Left lung (tissue), 4 donors: ENCODE measurements at regions not wholly inside any gene's neighbourhood (a gene's known extent, or its start where the extent isn't known, plus 50 kb on each side); places are given as distances from the start of the nearest gene placed in this dataset.

Experiments
- ATAC-seq: fragments of 200-7000 bp; cut with Tn5 transposase; one replicate; pipeline ENCODE4 v1.9.1; 2020; ENCODE audit warnings: moderate library complexity
- DNase-seq, 4 donors: peaks; one replicate each; pipeline ENCODE4 v3.0.0-alpha.2; 2013 to 2020
- H3K27ac ChIP-seq, 2 donors: fragments of 200-600 bp; sonication (generic) in 1 of 2; one replicate each; pipeline versions ENCODE4 v1.5.0 to v1.8.0; 2020 to 2021
- H3K27me3 ChIP-seq, 2 donors: fragments of 200-600 bp; sonication (generic) in 1 of 2; one replicate each; pipeline versions ENCODE4 v1.5.0 to v1.8.0; 2020 to 2021
- H3K36me3 ChIP-seq, 2 donors: fragments of 200-600 bp; sonication (generic) in 1 of 2; one replicate each; pipeline versions ENCODE4 v1.5.0 to v1.8.0; 2020 to 2021
- H3K4me1 ChIP-seq, 2 donors: fragments of 200-600 bp; one replicate each; pipeline ENCODE4 v1.8.0; 2021
- H3K4me3 ChIP-seq, 2 donors: fragments of 200-600 bp; sonication (generic) in 1 of 2; one replicate each; pipeline versions ENCODE4 v1.5.0 to v1.8.0; 2020 to 2021; ENCODE audit warnings: mild to moderate bottlenecking in 1 of 2
- H3K9me3 ChIP-seq, 2 donors: fragments of 200-600 bp; sonication (generic) in 1 of 2; one replicate each; pipeline versions ENCODE4 v1.5.0 to v1.8.0; 2020 to 2021
- intact Hi-C, 2 donors: fragments of 100-400 bp; cut with DNase I; formaldehyde crosslinking; loops; one replicate each; pipeline versions ENCODE4 v1.11.2 to v1.14.2; 2022
- TF ChIP-seq, protein P1 (sequence below), 2 donors: fragments of 200-600 bp; sonication (generic) in 1 of 2; IDR thresholded peaks; one replicate each; pipeline versions ENCODE4 v1.5.0 to v1.8.0; 2021; ENCODE audit warnings: antibody characterized with exemption in 2 of 2
- donor health status: DM: no; HTN: yes; CAD: no.
- donor health status: DM: no; HTN: no; CAD: no.

DNA sequence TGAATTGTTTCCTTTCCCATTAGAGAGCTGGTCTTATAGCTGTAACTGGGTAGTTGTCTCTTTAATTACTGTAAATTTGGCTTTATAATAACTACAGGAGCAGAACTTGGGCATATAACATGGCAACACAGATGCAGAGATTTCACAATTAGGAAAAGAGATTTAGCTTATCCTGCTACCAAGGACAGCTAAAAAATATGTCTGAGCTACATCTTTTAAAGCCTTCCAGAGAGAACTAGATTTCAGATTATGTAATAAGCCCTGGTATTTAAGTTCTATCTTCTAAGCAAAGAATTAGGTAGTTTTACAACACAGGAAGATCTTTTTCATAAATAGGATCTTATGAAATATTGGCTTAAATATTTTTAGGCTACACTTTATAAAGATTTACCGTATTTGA lies 313.8 kb downstream of the S1PR1 start:
- H3K36me3 ChIP-seq = no peaks in the 10 kb centered on the region
- H3K4me1 ChIP-seq = no peaks in the 10 kb centered on the region
- H3K27me3 ChIP-seq = no peaks in the 10 kb centered on the region
- no peak overlapping the region for H3K27ac ChIP-seq
- no peak for ATAC-seq
- intact Hi-C loops = no loop called here
- TF ChIP-seq, protein P1, sequence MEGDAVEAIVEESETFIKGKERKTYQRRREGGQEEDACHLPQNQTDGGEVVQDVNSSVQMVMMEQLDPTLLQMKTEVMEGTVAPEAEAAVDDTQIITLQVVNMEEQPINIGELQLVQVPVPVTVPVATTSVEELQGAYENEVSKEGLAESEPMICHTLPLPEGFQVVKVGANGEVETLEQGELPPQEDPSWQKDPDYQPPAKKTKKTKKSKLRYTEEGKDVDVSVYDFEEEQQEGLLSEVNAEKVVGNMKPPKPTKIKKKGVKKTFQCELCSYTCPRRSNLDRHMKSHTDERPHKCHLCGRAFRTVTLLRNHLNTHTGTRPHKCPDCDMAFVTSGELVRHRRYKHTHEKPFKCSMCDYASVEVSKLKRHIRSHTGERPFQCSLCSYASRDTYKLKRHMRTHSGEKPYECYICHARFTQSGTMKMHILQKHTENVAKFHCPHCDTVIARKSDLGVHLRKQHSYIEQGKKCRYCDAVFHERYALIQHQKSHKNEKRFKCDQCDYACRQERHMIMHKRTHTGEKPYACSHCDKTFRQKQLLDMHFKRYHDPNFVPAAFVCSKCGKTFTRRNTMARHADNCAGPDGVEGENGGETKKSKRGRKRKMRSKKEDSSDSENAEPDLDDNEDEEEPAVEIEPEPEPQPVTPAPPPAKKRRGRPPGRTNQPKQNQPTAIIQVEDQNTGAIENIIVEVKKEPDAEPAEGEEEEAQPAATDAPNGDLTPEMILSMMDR (IDR thresholded peaks at IDR 0.05) = no peak
- peaks cover 0 to 6% of the 10 kb centered on the region in 2 donors for H3K9me3 ChIP-seq
- no peak overlapping the region for H3K4me3 ChIP-seq
- DNase-seq = no peak

DNA sequence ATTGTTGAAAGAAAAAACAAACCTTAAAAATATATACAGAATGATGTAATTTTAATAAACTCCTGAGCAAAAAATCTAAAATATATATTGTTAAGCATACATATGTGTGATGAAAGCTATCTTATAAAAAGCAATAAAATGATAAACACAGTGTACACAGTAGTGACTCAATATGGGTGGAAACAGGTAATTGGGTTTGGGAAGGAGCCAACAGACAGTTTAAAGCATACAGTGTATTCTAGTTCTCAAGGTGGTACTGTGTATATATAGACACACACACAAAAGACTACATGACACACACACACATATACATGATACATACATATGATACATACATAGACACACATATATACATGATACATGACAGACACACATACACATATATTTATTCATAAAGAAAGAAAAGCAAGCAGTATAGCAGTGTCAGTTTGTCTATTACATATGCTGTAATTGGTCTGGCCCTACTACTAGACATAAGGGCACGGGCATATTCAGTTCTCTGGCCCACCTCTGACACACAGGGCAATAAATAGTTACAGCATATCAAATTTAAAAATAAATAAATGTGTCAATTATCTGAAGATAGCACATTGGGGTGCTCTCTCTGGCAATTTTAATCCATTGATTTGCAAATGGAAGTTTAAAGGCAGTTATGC lies 330.2 kb downstream of the S1PR1 start:
- Histone ChIP-seq H3K4me3 (no peak overlapping the region), H3K27ac (no peak overlapping the region), H3K9me3 (no peaks in the 10 kb centered on the region), H3K36me3 (no peaks in the 10 kb centered on the region), H3K27me3 (no peaks in the 10 kb centered on the region), H3K4me1 (no peaks in the 10 kb centered on the region)
- intact Hi-C loops = no loop called here
- TF ChIP-seq, protein P1 (IDR thresholded peaks at IDR 0.05) = no peak
- DNase-seq (no peak), ATAC-seq (no peak)

DNA sequence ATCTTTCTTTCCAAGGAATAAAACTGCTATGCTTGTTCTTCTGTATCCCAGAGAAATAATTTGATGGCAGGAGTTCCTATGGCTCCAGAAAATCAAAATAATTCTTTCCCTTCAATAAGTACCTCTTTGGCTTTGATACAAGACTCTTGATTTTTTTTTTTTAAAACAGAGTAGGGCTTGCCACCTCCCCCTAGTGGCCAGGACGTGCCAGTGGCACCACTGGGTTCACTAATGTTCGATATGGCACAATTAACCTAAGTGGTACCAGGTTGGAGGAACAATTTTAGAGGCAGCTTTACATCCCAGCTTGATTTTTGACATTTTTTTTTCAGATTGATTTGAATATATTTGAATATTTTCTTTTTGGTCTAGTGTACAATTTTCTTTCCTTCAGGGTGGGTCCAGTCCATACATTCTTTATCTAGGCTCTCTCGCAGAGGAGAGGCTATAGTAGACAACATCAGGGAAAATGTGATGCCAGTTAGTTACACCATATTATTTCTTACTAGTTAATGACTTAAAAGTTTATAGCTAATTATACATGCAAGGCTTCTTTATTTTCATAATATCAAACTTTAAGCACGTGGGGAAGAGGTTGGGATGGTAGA lies 330.9 kb downstream of the S1PR1 start:
- DNase-seq (peak in 2 of 4 donors; percentile 3 to 39), ATAC-seq (peak; percentile 83)
- no peaks in the 10 kb centered on the region for H3K9me3 ChIP-seq
- no peaks in the 10 kb centered on the region for H3K4me1 ChIP-seq
- TF ChIP-seq, protein P1 (IDR thresholded peaks at IDR 0.05) = peak; percentile 81 to 85
- H3K27ac ChIP-seq = no peak overlapping the region
- intact Hi-C loops = no loop called here
- H3K4me3 ChIP-seq = no peak overlapping the region
- H3K27me3 ChIP-seq = no peaks in the 10 kb centered on the region
- H3K36me3 ChIP-seq = no peaks in the 10 kb centered on the region

DNA sequence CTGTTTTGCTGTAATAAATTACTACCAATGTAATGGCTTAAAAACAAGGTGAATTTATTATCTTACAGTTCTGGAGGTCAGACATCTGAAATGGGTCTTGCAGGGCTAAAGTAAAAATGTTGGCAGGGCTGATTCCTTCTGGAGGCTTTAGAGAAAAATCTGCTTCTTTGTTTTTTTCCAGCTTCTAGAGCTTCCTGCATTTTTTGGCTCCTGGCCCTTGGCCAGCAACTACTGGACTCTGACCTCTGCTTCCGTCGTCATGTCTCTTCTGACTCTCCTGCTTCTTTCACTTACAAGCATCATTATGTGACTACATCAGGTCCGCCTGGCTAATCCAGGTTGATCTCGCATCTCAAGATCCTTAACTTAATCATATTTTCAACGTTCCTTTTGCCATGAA lies 350.9 kb downstream of the S1PR1 start:
- H3K9me3 ChIP-seq = no peaks in the 10 kb centered on the region
- DNase-seq (peak in 2 of 4 donors; percentile 6 to 24), ATAC-seq (no peak)
- H3K4me1 ChIP-seq = no peaks in the 10 kb centered on the region
- no peaks in the 10 kb centered on the region for H3K36me3 ChIP-seq
- intact Hi-C loops = no loop called here
- no peak overlapping the region for H3K27ac ChIP-seq
- H3K4me3 ChIP-seq = no peak overlapping the region
- no peaks in the 10 kb centered on the region for H3K27me3 ChIP-seq
- TF ChIP-seq, protein P1 (IDR thresholded peaks at IDR 0.05) = no peak

DNA sequence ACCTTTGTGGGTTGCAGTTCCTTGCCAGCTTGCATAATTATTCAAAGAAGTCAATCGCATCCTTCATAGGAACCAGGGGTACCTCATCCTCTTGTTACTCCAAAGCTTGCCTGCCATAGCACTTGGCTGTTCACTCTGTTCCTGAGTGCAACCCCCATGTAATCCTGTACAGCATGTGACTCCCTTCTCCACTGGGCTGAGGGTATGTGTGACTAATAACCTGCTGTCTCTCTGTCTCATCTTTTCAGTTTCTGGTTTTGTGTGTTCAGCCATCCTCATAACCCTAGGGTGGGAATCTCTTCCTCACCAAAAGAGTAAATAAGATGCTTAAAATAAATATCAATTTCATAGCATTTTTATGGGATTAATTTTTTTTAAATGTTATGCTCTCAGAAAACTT lies 351.9 kb downstream of the S1PR1 start:
- Histone ChIP-seq H3K9me3 (no peaks in the 10 kb centered on the region), H3K36me3 (no peaks in the 10 kb centered on the region), H3K27me3 (no peaks in the 10 kb centered on the region), H3K4me1 (no peaks in the 10 kb centered on the region), H3K27ac (no peak overlapping the region), H3K4me3 (no peak overlapping the region)
- no peak for ATAC-seq
- TF ChIP-seq, protein P1 (IDR thresholded peaks at IDR 0.05) = no peak
- DNase-seq = no peak
- intact Hi-C loops = no loop called here
